IMR-90 (cell line): ENCODE measurements at regions not wholly inside any gene's neighbourhood (a gene's known extent, or its start where the extent isn't known, plus 50 kb on each side); places are given as distances from the start of the nearest gene placed in this dataset.

ENCODE experiments used
- ATAC-seq: fragments of 200-7000 bp; cut with Tn5 transposase; 2 replicates; pipeline ENCODE4 v1.9.1; 2020; ENCODE audit warnings: low read depth, mild to moderate bottlenecking, moderate library complexity
- BruUV-seq: library from RNA; stranded (reverse); fragments of 400-500 nt; replicated peaks from 2 replicates; lab custom pipeline; 2021; lab: Mats Ljungman, UMichigan
- CTCF ChIA-PET: fragments of 300-600 bp; formaldehyde crosslinking; extraction: SDS; loops from one replicate; lab custom pipeline; 2021; ENCODE audit warnings: antibody characterized with exemption; lab: Yijun Ruan, JAX
- POLR2A ChIA-PET: fragments of 300-600 bp; sonication (Branson Sonifier 250); formaldehyde crosslinking; loops from one replicate; lab custom pipeline; 2022; ENCODE audit warnings: antibody characterized with exemption; ENCODE audit not compliant: unreplicated experiment; lab: Charles Lee
- DNase-seq: peaks from one replicate; pipeline ENCODE4 v3.0.0; 2013
- H2AFZ ChIP-seq: replicated peaks from 2 replicates; pipeline ENCODE3; 2013; ENCODE audit warnings: low read length, mild to moderate bottlenecking; ENCODE audit not compliant: poor library complexity
- H2AK5ac ChIP-seq: 2 replicates; pipeline ENCODE4 v1.6.1; 2013; ENCODE audit warnings: low read depth, low read length, inconsistent platforms
- H2AK9ac ChIP-seq: replicated peaks from 2 replicates; pipeline ENCODE3; 2013; ENCODE audit warnings: mild to moderate bottlenecking, low read depth, low read length, moderate library complexity; ENCODE audit not compliant: poor library complexity
- H2BK120ac ChIP-seq: 2 replicates; pipeline ENCODE4 v1.6.1; 2013; ENCODE audit warnings: low read depth, low read length, inconsistent platforms
- H2BK15ac ChIP-seq: 3 replicates; pipeline ENCODE4 v1.6.1; 2013; ENCODE audit warnings: low read depth, low read length, inconsistent platforms
- H2BK20ac ChIP-seq: 2 replicates; pipeline ENCODE4 v1.6.1; 2013; ENCODE audit warnings: low read depth, mild to moderate bottlenecking, inconsistent platforms, low read length, moderate library complexity
- H2BK5ac ChIP-seq: 2 replicates; pipeline ENCODE4 v1.6.1; 2013; ENCODE audit warnings: mild to moderate bottlenecking, low read depth, low read length, inconsistent platforms; ENCODE audit not compliant: poor library complexity, severe bottlenecking
- H3K14ac ChIP-seq: replicated peaks from 2 replicates; pipeline ENCODE4 v1.6.1; 2013; ENCODE audit warnings: low read depth, low read length, inconsistent platforms
- H3K18ac ChIP-seq: 2 replicates; pipeline ENCODE4 v1.6.1; 2013; ENCODE audit warnings: low read depth, low read length, control low read depth
- H3K23ac ChIP-seq: 2 replicates; pipeline ENCODE4 v1.6.1; 2013; ENCODE audit warnings: low read depth, low read length, inconsistent platforms
- H3K27ac ChIP-seq: 2 replicates; pipeline ENCODE4 v1.5.1; 2013; ENCODE audit warnings: mild to moderate bottlenecking, control low read depth, low read length; ENCODE audit not compliant: insufficient read depth
- H3K27me3 ChIP-seq: 2 replicates; pipeline ENCODE4 v1.6.1; 2013; ENCODE audit warnings: low read length; ENCODE audit not compliant: control insufficient read depth, insufficient read depth
- H3K36me3 ChIP-seq: 2 replicates; pipeline ENCODE4 v1.6.1; 2013; ENCODE audit warnings: low read length, mixed read lengths; ENCODE audit not compliant: control insufficient read depth, insufficient read depth
- H3K4ac ChIP-seq: 2 replicates; pipeline ENCODE4 v1.6.1; 2013; ENCODE audit warnings: low read depth, low read length, inconsistent platforms
- H3K4me1 ChIP-seq: 2 replicates; pipeline ENCODE4 v1.6.1; 2013; ENCODE audit warnings: low read length, mixed read lengths; ENCODE audit not compliant: control insufficient read depth, insufficient read depth
- H3K4me2 ChIP-seq: 2 replicates; pipeline ENCODE4 v1.6.1; 2013; ENCODE audit warnings: low read depth, mild to moderate bottlenecking, control low read depth, low read length, moderate library complexity
- H3K4me3 ChIP-seq: 2 replicates; pipeline ENCODE4 v1.5.1; 2013; ENCODE audit warnings: low read depth, mild to moderate bottlenecking, control low read depth, low read length, moderate library complexity; ENCODE audit not compliant: insufficient read depth
- H3K56ac ChIP-seq: 2 replicates; pipeline ENCODE4 v1.6.1; 2013; ENCODE audit warnings: low read length, inconsistent platforms; ENCODE audit not compliant: insufficient read depth; ENCODE audit errors: extremely low read depth
- H3K79me1 ChIP-seq, 2 experiments: 2 replicates each; pipeline ENCODE4 v1.6.1; 2013; ENCODE audit warnings: low read length in 2 of 2, inconsistent platforms in 1 of 2, low read depth in 1 of 2
- H3K9ac ChIP-seq: 2 replicates; pipeline ENCODE4 v1.6.1; 2013; ENCODE audit warnings: low read depth, low read length, control low read depth
- H3K9me1 ChIP-seq: 2 replicates; pipeline ENCODE4 v1.6.1; 2013; ENCODE audit warnings: low read length, inconsistent platforms; ENCODE audit not compliant: insufficient read depth
- H3K9me3 ChIP-seq: 2 replicates; pipeline ENCODE4 v1.6.1; 2013; ENCODE audit warnings: low read length; ENCODE audit not compliant: control insufficient read depth, insufficient read depth
- H4K20me1 ChIP-seq: 2 replicates; pipeline ENCODE4 v1.6.1; 2013; ENCODE audit warnings: low read length, inconsistent platforms; ENCODE audit not compliant: insufficient read depth
- H4K5ac ChIP-seq: 2 replicates; pipeline ENCODE4 v1.6.1; 2013; ENCODE audit warnings: mild to moderate bottlenecking, low read depth, low read length, control low read depth
- H4K8ac ChIP-seq, 2 experiments: 2 replicates each; pipeline ENCODE4 v1.6.1; 2013; ENCODE audit warnings: low read depth in 2 of 2, low read length in 2 of 2, control low read depth in 1 of 2, inconsistent platforms in 1 of 2
- H4K91ac ChIP-seq: 2 replicates; pipeline ENCODE4 v1.6.1; 2013; ENCODE audit warnings: low read depth, low read length, inconsistent platforms; ENCODE audit not compliant: insufficient read depth
- SMC3 ChIP-seq: fragments of 150-350 bp; IDR thresholded peaks from 2 replicates; pipeline ENCODE4 v1.6.1; 2016; ENCODE audit warnings: low read depth, mild to moderate bottlenecking, antibody characterized with exemption, low read length, moderate library complexity
- WGBS, 2 experiments: methylation state at CpG; one replicate each; pipeline versions ENCODE4 v1.1.5 to v1.1.7; 2013; ENCODE audit warnings: missing lambda C conversion rate in 2 of 2; ENCODE audit not compliant: insufficient read length in 1 of 2; ENCODE audit errors: extremely low coverage in 2 of 2; 5-methylcytosine and 5-hydroxymethylcytosine counted together
- dilution Hi-C: fragments of 300-500 bp; cut with HindIII; formaldehyde crosslinking; loops from one replicate; pipeline ENCODE4 v1.14.3; 2018; ENCODE audit warnings: low sequenced_read_pairs; ENCODE audit not compliant: unreplicated experiment
- in situ Hi-C: fragments of 300-500 bp; cut with MboI; formaldehyde crosslinking; loops from 3 replicates; pipeline ENCODE4 v1.14.3; 2019; ENCODE audit warnings: low sequenced_read_pairs, inconsistent platforms, mixed read lengths
- intact Hi-C: fragments of 100-400 bp; cut with micrococcal nuclease; formaldehyde crosslinking; loops from 2 replicates; pipeline ENCODE4 v1.10.0; 2022

GRCh38 chr3:26535151-26535550 is 87.4 kb upstream of the LRRC3B start:
- Histone ChIP-seq H3K9me3 (peaks cover 9% of the 10 kb centered on the region), H2BK5ac (no peak overlapping the region), H2BK20ac (no peak overlapping the region), H3K79me1 (no peaks in the 10 kb centered on the region), H3K56ac (no peak overlapping the region), H3K4me2 (no peak overlapping the region), H3K23ac (no peak overlapping the region), H3K9me1 (no peaks in the 10 kb centered on the region), H3K36me3 (no peaks in the 10 kb centered on the region), H2AFZ (no peak overlapping the region), H3K4me3 (no peak overlapping the region), H4K5ac (no peak overlapping the region), H3K18ac (no peak overlapping the region), H3K27me3 (no peaks in the 10 kb centered on the region), H3K27ac (no peak overlapping the region), H4K20me1 (no peaks in the 10 kb centered on the region), H4K8ac (no peak overlapping the region), H2AK5ac (no peak overlapping the region), H2BK120ac (no peak overlapping the region), H2BK15ac (no peak overlapping the region), H3K4ac (no peak overlapping the region), H3K4me1 (no peaks in the 10 kb centered on the region), H4K91ac (no peak overlapping the region), H3K9ac (no peak overlapping the region), H2AK9ac (no peak overlapping the region), H3K14ac (no peak overlapping the region)
- in situ Hi-C loops (no loop called here), intact Hi-C loops (no loop called here), dilution Hi-C loops (no loop called here)
- no TSS peak for BruUV-seq
- ATAC-seq (no peak), DNase-seq (no peak)
- POLR2A ChIA-PET, result no interaction called here
- no peak for TF ChIP-seq SMC3
- CTCF ChIA-PET, result interaction anchor here (0.5 kb wide), 1 partner anchor 102 kb away, joined by 3 read pairs; no protein-coding TSS in a partner anchor
- no CpG with 5 or more reads among the region's 2 CpGs for WGBS, 2 experiments
